ENCODE measurements at regions not wholly inside any gene's neighbourhood (a gene's known extent, or its start where the extent isn't known, plus 50 kb on each side); places are given as distances from the start of the nearest gene placed in this dataset.

GRCh38 chr10:88159127-88159829 lies 295.9 kb downstream of the PTEN start:
- CTCF ChIA-PET = interaction anchor here (0.7 kb wide), 1 partner anchor 230 kb away, joined by 4 read pairs; no protein-coding TSS in a partner anchor

GRCh38 chr10:88161070-88161469 lies 297.6 kb downstream of the PTEN start:
- H3K27ac ChIP-seq (ENCODE audit: extremely low read depth, low read depth, low read length) = no peak overlapping the region
- H3K36me3 ChIP-seq (ENCODE audit: control insufficient read depth in 2 of 2, insufficient read depth in 1 of 2, low read length in 2 of 2) = no peaks in the 10 kb centered on the region
- no peaks in the 10 kb centered on the region for H3K4me1 ChIP-seq (ENCODE audit: control insufficient read depth, insufficient read depth, low read length)
- H3K4me3 ChIP-seq (ENCODE audit: low read depth, low read length) = no peak overlapping the region
- H3K9me3 ChIP-seq (ENCODE audit: control insufficient read depth, insufficient read depth, low read depth, low read length) = no peaks in the 10 kb centered on the region
- CTCF ChIA-PET = no interaction called here
- POLR2A ChIA-PET = no interaction called here
- TF ChIP-seq ZNF341 (tag by site-specific recombination; IDR thresholded peaks at IDR 0.05; ENCODE audit: low read depth) (no peak), INSM2 (tag by site-specific recombination; IDR thresholded peaks at IDR 0.05) (no peak), REPIN1 (tag by site-specific recombination; IDR thresholded peaks at IDR 0.05; ENCODE audit: low read depth) (no peak), ZNF416 (tag by site-specific recombination; IDR thresholded peaks at IDR 0.05) (no peak), BCL11A (tag by site-specific recombination; IDR thresholded peaks at IDR 0.05; ENCODE audit: low read depth) (no peak), ZBTB48 (tag by site-specific recombination; IDR thresholded peaks at IDR 0.05) (no peak), HIC1 (tag by site-specific recombination; IDR thresholded peaks at IDR 0.05) (no peak)

More at GRCh38 chr10:88159127-88159829, 295.9 kb downstream of the PTEN start:
- no peaks in the 10 kb centered on the region for H3K4me1 ChIP-seq (ENCODE audit: control insufficient read depth, insufficient read depth, low read length)
- no peak overlapping the region for H3K4me3 ChIP-seq (ENCODE audit: low read depth, low read length)
- no peak overlapping the region for H3K27ac ChIP-seq (ENCODE audit: extremely low read depth, low read depth, low read length)
- no peaks in the 10 kb centered on the region for H3K9me3 ChIP-seq (ENCODE audit: control insufficient read depth, insufficient read depth, low read depth, low read length)
- no peak for TF ChIP-seq REST (tag by site-specific recombination; IDR thresholded peaks at IDR 0.05)
- no peak for TF ChIP-seq SP2 (tag by site-specific recombination; IDR thresholded peaks at IDR 0.05)
- TF ChIP-seq GLIS1 (tag by site-specific recombination; IDR thresholded peaks at IDR 0.05) = no peak
- no peak for TF ChIP-seq ZNF155 (tag by site-specific recombination; IDR thresholded peaks at IDR 0.05)
- no peak for TF ChIP-seq ZNF660 (tag by site-specific recombination; IDR thresholded peaks at IDR 0.05)
- no peak for TF ChIP-seq ZNF843 (tag by site-specific recombination; IDR thresholded peaks at IDR 0.05)
- no peak for TF ChIP-seq GLI2 (tag by site-specific recombination; IDR thresholded peaks at IDR 0.05; ENCODE audit: borderline replicate concordance, low read depth)
- no peak for TF ChIP-seq ZNF513 (tag by site-specific recombination; IDR thresholded peaks at IDR 0.05)
- no peak for TF ChIP-seq ZNF140 (tag by site-specific recombination; IDR thresholded peaks at IDR 0.05)
- TF ChIP-seq REPIN1 (tag by site-specific recombination; IDR thresholded peaks at IDR 0.05; ENCODE audit: low read depth) = no peak
- TF ChIP-seq ZNF335 (tag by site-specific recombination; conservative IDR thresholded peaks at IDR 0.05) = no peak
- no peak for TF ChIP-seq ZBTB21 (tag by site-specific recombination; IDR thresholded peaks at IDR 0.05)
- no peak for TF ChIP-seq ZNF148 (tag by site-specific recombination; IDR thresholded peaks at IDR 0.05; ENCODE audit: borderline replicate concordance)
- TF ChIP-seq ZNF211 (tag by site-specific recombination; IDR thresholded peaks at IDR 0.05; ENCODE audit: low read depth) = no peak
- TF ChIP-seq ZNF404 (tag by site-specific recombination; IDR thresholded peaks at IDR 0.05) = no peak
- TF ChIP-seq ZNF629 (tag by site-specific recombination; IDR thresholded peaks at IDR 0.05) = no peak
- POLR2A ChIA-PET = no interaction called here
- no peaks in the 10 kb centered on the region for H3K36me3 ChIP-seq (ENCODE audit: control insufficient read depth in 2 of 2, insufficient read depth in 1 of 2, low read length in 2 of 2)
